Mucosa of descending colon (tissue), 3 donors: ENCODE measurements at regions not wholly inside any gene's neighbourhood (a gene's known extent, or its start where the extent isn't known, plus 50 kb on each side); places are given as distances from the start of the nearest gene placed in this dataset.

ENCODE experiments used
- ATAC-seq: fragments of 200-7000 bp; cut with Tn5 transposase; one replicate; pipeline ENCODE4 v1.9.1; 2020; ENCODE audit warnings: mild to moderate bottlenecking, moderate library complexity
- DNase-seq, 3 donors: peaks; one replicate each; pipeline ENCODE4 v3.0.0-alpha.2; 2020
- H3K36me3 ChIP-seq: fragments of 200-600 bp; one replicate; pipeline ENCODE4 v1.8.0; 2021; ENCODE audit warnings: low read depth, mild to moderate bottlenecking
- H3K4me1 ChIP-seq: fragments of 200-600 bp; one replicate; pipeline ENCODE4 v1.8.0; 2021; ENCODE audit warnings: low read depth, mild to moderate bottlenecking
- H3K4me3 ChIP-seq: fragments of 200-600 bp; one replicate; pipeline ENCODE4 v1.8.0; 2021; ENCODE audit warnings: mild to moderate bottlenecking
- H3K9me3 ChIP-seq: fragments of 200-600 bp; one replicate; pipeline ENCODE4 v1.8.0; 2021; ENCODE audit warnings: mild to moderate bottlenecking
- CTCF ChIP-seq: fragments of 200-600 bp; IDR thresholded peaks from one replicate; pipeline ENCODE4 v1.8.0; 2022; ENCODE audit warnings: antibody characterized with exemption, mild to moderate bottlenecking
- intact Hi-C, 2 donors: fragments of 100-400 bp; cut with DNase I in 1 of 2; cut with micrococcal nuclease in 1 of 2; formaldehyde crosslinking; loops; one replicate each; pipeline versions ENCODE4 v1.11.0 to v1.11.1; 2022; cut with DNase I, micrococcal nuclease
- donor health status: DM: no; HTN: no; CAD: no; lungs with moderate emphysema.
- donor health status: DM: no; HTN: no; CAD: no.
- donor health status: DM: no; HTN: yes; CAD: no.

- ATAC-seq: no peak
- no peak for TF ChIP-seq CTCF
- H3K9me3 ChIP-seq: no peaks in the 10 kb centered on the region
- no peak for DNase-seq
- no peaks in the 10 kb centered on the region for H3K4me1 ChIP-seq
- intact Hi-C loops: no loop called here
- H3K4me3 ChIP-seq: no peak overlapping the region
- no peaks in the 10 kb centered on the region for H3K36me3 ChIP-seq
Observed at GRCh38 chr14:96723946-96724345, 73.2 kb upstream of the VRK1 start.

GRCh38 chr14:96725232-96725631, 72.0 kb upstream of the VRK1 start:
- ATAC-seq: no peak
- no peaks in the 10 kb centered on the region for H3K36me3 ChIP-seq
- no peaks in the 10 kb centered on the region for H3K4me1 ChIP-seq
- H3K9me3 ChIP-seq: no peaks in the 10 kb centered on the region
- intact Hi-C loops: no loop called here
- H3K4me3 ChIP-seq: no peak overlapping the region
- no peak for TF ChIP-seq CTCF
- no peak for DNase-seq

GRCh38 chr14:96727073-96727472, 70.1 kb upstream of the VRK1 start:
- no peak for TF ChIP-seq CTCF
- Histone ChIP-seq H3K4me3 (no peak overlapping the region), H3K4me1 (no peaks in the 10 kb centered on the region), H3K36me3 (no peaks in the 10 kb centered on the region), H3K9me3 (no peaks in the 10 kb centered on the region)
- intact Hi-C loops: no loop called here
- ATAC-seq (no peak), DNase-seq (no peak)

GRCh38 chr14:96727491-96727890, 69.7 kb upstream of the VRK1 start:
- no peak for TF ChIP-seq CTCF
- Histone ChIP-seq H3K9me3 (no peaks in the 10 kb centered on the region), H3K4me3 (no peak overlapping the region), H3K36me3 (no peaks in the 10 kb centered on the region), H3K4me1 (no peaks in the 10 kb centered on the region)
- intact Hi-C loops: no loop called here
- DNase-seq: no peak
- no peak for ATAC-seq

- ATAC-seq (no peak), DNase-seq (no peak)
- no peak overlapping the region for H3K4me3 ChIP-seq
- no peaks in the 10 kb centered on the region for H3K9me3 ChIP-seq
- no peaks in the 10 kb centered on the region for H3K4me1 ChIP-seq
- no peak for TF ChIP-seq CTCF
- intact Hi-C loops: no loop called here
- no peaks in the 10 kb centered on the region for H3K36me3 ChIP-seq
Observed at GRCh38 chr14:96727980-96728717, 69.0 kb upstream of the VRK1 start.

GRCh38 chr14:96729889-96730288, 67.3 kb upstream of the VRK1 start:
- no peaks in the 10 kb centered on the region for H3K36me3 ChIP-seq
- no peak overlapping the region for H3K4me3 ChIP-seq
- no peak for ATAC-seq
- intact Hi-C loops: no loop called here
- no peak for DNase-seq
- H3K4me1 ChIP-seq: no peaks in the 10 kb centered on the region
- H3K9me3 ChIP-seq: no peaks in the 10 kb centered on the region
- no peak for TF ChIP-seq CTCF
